ENCODE measurements at regions not wholly inside any gene's neighbourhood (a gene's known extent, or its start where the extent isn't known, plus 50 kb on each side); places are given as distances from the start of the nearest gene placed in this dataset.

- TF ChIP-seq KAT8 (IDR thresholded peaks at IDR 0.05; ENCODE audit: low read depth) (no peak), RAD21 (CRISPR knock-in tag; conservative IDR thresholded peaks at IDR 0.05 in 1 of 2, IDR thresholded peaks at IDR 0.05 in 1 of 2) (no peak), CTCF (IDR thresholded peaks at IDR 0.05 in 2 of 3, conservative IDR thresholded peaks at IDR 0.05 in 1 of 3; ENCODE audit: insufficient read depth in 2 of 3, low read depth in 1 of 3, low read length in 3 of 3) (no peak), TEAD1 (CRISPR knock-in tag; IDR thresholded peaks at IDR 0.05) (no peak), TAF1 (IDR thresholded peaks at IDR 0.05; ENCODE audit: control insufficient read depth, extremely low read depth, insufficient read depth, low read length, severe bottlenecking) (no peak), POLR2A (conservative IDR thresholded peaks at IDR 0.05) (no peak), VEZF1 (CRISPR knock-in tag; IDR thresholded peaks at IDR 0.05) (no peak), ZNF274 (IDR thresholded peaks at IDR 0.05; ENCODE audit: borderline replicate concordance, low read depth, low read length) (no peak), HES1 (IDR thresholded peaks at IDR 0.05; ENCODE audit: low read depth) (no peak), POLR2AphosphoS5 (IDR thresholded peaks at IDR 0.05; ENCODE audit: control insufficient read depth, insufficient read depth, low read depth, low read length) (no peak), HCFC1 (IDR thresholded peaks at IDR 0.05; ENCODE audit: low read depth, low read length) (no peak)
These were observed 110.4 kb upstream of the RAB27B start for GRCh38 chr18:54717673-54718407.
